ENCODE measurements at regions not wholly inside any gene's neighbourhood (a gene's known extent, or its start where the extent isn't known, plus 50 kb on each side); places are given as distances from the start of the nearest gene placed in this dataset.

- TF ChIP-seq HDGF (IDR thresholded peaks at IDR 0.05; ENCODE audit: borderline replicate concordance): no peak
- no peak for TF ChIP-seq FOXK2 (IDR thresholded peaks at IDR 0.05)
- no peak for TF ChIP-seq SP1 (IDR thresholded peaks at IDR 0.05)
- no peak for TF ChIP-seq FOXA1 (IDR thresholded peaks at IDR 0.05)
- TF ChIP-seq, protein P1, sequence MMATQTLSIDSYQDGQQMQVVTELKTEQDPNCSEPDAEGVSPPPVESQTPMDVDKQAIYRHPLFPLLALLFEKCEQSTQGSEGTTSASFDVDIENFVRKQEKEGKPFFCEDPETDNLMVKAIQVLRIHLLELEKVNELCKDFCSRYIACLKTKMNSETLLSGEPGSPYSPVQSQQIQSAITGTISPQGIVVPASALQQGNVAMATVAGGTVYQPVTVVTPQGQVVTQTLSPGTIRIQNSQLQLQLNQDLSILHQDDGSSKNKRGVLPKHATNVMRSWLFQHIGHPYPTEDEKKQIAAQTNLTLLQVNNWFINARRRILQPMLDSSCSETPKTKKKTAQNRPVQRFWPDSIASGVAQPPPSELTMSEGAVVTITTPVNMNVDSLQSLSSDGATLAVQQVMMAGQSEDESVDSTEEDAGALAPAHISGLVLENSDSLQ (IDR thresholded peaks at IDR 0.05): no peak
- TF ChIP-seq TARDBP (IDR thresholded peaks at IDR 0.05): no peak
- TF ChIP-seq ELF4 (IDR thresholded peaks at IDR 0.05): no peak
Observed at GRCh38 chr12:60324746-60325145, 728.9 kb downstream of the SLC16A7 start.

Data from HEK293T (cell line).